ENCODE measurements at regions not wholly inside any gene's neighbourhood (a gene's known extent, or its start where the extent isn't known, plus 50 kb on each side); places are given as distances from the start of the nearest gene placed in this dataset.

- no peak for TF ChIP-seq EZH2 (IDR thresholded peaks at IDR 0.05; ENCODE audit: low read length)
- no peak for TF ChIP-seq CTCF (optimal IDR thresholded peaks at IDR 0.05 in 1 of 3, IDR thresholded peaks at IDR 0.05 in 1 of 3, conservative IDR thresholded peaks at IDR 0.05 in 1 of 3; ENCODE audit: extremely low read depth in 1 of 3, insufficient read depth in 2 of 3, low read length in 3 of 3)
- H3K9me3 ChIP-seq (ENCODE audit: control insufficient read depth, low read depth, low read length): no peaks in the 10 kb centered on the region
Observed at GRCh38 chr7:149704507-149704906, 68.9 kb downstream of the ZNF467 start.

GRCh38 chr7:149703044-149703650 lies 70.2 kb downstream of the ZNF467 start:
- dilution Hi-C loops (cut with MboI; ENCODE audit: extremely low pct_ligation_motif_present, low sequenced_read_pairs): no loop called here
- no peak overlapping the region for H3K4me3 ChIP-seq (ENCODE audit: control insufficient read depth in 2 of 3, extremely low read depth in 1 of 3, insufficient read depth in 2 of 3, low read depth in 1 of 3, low read length in 3 of 3)
- DNase-seq (ENCODE audit: low read depth, low spot score) (no peak), FAIRE-seq (no peak)
- no peak overlapping the region for H3K4me2 ChIP-seq (ENCODE audit: control insufficient read depth, extremely low read depth, insufficient read depth, low read depth, low read length)
- no peaks in the 10 kb centered on the region for H3K79me2 ChIP-seq (ENCODE audit: control insufficient read depth, insufficient read depth, low read length)
- no peaks in the 10 kb centered on the region for H3K9me1 ChIP-seq (ENCODE audit: control insufficient read depth, extremely low read depth, insufficient read depth, low read length)
- H3K36me3 ChIP-seq (ENCODE audit: control insufficient read depth in 2 of 2, extremely low read depth in 1 of 2, insufficient read depth in 2 of 2, low read length in 2 of 2): no peaks in the 10 kb centered on the region
- H2AFZ ChIP-seq (ENCODE audit: control insufficient read depth, low read length): no peak overlapping the region
- no peak overlapping the region for H3K27ac ChIP-seq (ENCODE audit: control insufficient read depth, insufficient read depth, low read length)
- H3K9ac ChIP-seq (ENCODE audit: control insufficient read depth, extremely low read depth, insufficient read depth, low read length): no peak overlapping the region
- no peaks in the 10 kb centered on the region for H3K4me1 ChIP-seq (ENCODE audit: control insufficient read depth, extremely low read depth, insufficient read depth, low read length)
- TF ChIP-seq CTCF (optimal IDR thresholded peaks at IDR 0.05 in 1 of 3, IDR thresholded peaks at IDR 0.05 in 1 of 3, conservative IDR thresholded peaks at IDR 0.05 in 1 of 3; ENCODE audit: extremely low read depth in 1 of 3, insufficient read depth in 2 of 3, low read length in 3 of 3) (no peak), EZH2 (IDR thresholded peaks at IDR 0.05; ENCODE audit: low read length) (no peak)
- no peaks in the 10 kb centered on the region for H3K27me3 ChIP-seq (ENCODE audit: control insufficient read depth, extremely low read depth, insufficient read depth, low read length)
- H4K20me1 ChIP-seq (ENCODE audit: control insufficient read depth, extremely low read depth, insufficient read depth, low read length): no peaks in the 10 kb centered on the region
- no peaks in the 10 kb centered on the region for H3K9me3 ChIP-seq (ENCODE audit: control insufficient read depth, low read depth, low read length)

More at GRCh38 chr7:149704507-149704906, 68.9 kb downstream of the ZNF467 start:
- Histone ChIP-seq H3K4me3 (ENCODE audit: control insufficient read depth in 2 of 3, extremely low read depth in 1 of 3, insufficient read depth in 2 of 3, low read depth in 1 of 3, low read length in 3 of 3) (no peak overlapping the region), H3K9ac (ENCODE audit: control insufficient read depth, extremely low read depth, insufficient read depth, low read length) (no peak overlapping the region), H3K27ac (ENCODE audit: control insufficient read depth, insufficient read depth, low read length) (no peak overlapping the region), H2AFZ (ENCODE audit: control insufficient read depth, low read length) (no peak overlapping the region), H3K27me3 (ENCODE audit: control insufficient read depth, extremely low read depth, insufficient read depth, low read length) (no peaks in the 10 kb centered on the region), H3K9me1 (ENCODE audit: control insufficient read depth, extremely low read depth, insufficient read depth, low read length) (no peaks in the 10 kb centered on the region), H4K20me1 (ENCODE audit: control insufficient read depth, extremely low read depth, insufficient read depth, low read length) (no peaks in the 10 kb centered on the region), H3K4me2 (ENCODE audit: control insufficient read depth, extremely low read depth, insufficient read depth, low read depth, low read length) (no peak overlapping the region), H3K36me3 (ENCODE audit: control insufficient read depth in 2 of 2, extremely low read depth in 1 of 2, insufficient read depth in 2 of 2, low read length in 2 of 2) (no peaks in the 10 kb centered on the region), H3K79me2 (ENCODE audit: control insufficient read depth, insufficient read depth, low read length) (no peaks in the 10 kb centered on the region), H3K4me1 (ENCODE audit: control insufficient read depth, extremely low read depth, insufficient read depth, low read length) (no peaks in the 10 kb centered on the region)
- dilution Hi-C loops (cut with MboI; ENCODE audit: extremely low pct_ligation_motif_present, low sequenced_read_pairs): no loop called here
- FAIRE-seq: no peak
- DNase-seq (ENCODE audit: low read depth, low spot score): no peak
